ENCODE measurements at regions not wholly inside any gene's neighbourhood (a gene's known extent, or its start where the extent isn't known, plus 50 kb on each side); places are given as distances from the start of the nearest gene placed in this dataset.

- TF ChIP-seq SIN3A (IDR thresholded peaks at IDR 0.05; ENCODE audit: borderline replicate concordance, insufficient read depth, low read length) = no peak
- TF ChIP-seq POLR2AphosphoS5 (IDR thresholded peaks at IDR 0.05; ENCODE audit: low read depth, low read length) = no peak
- no peak for TF ChIP-seq TAF1 (IDR thresholded peaks at IDR 0.05; ENCODE audit: borderline replicate concordance, insufficient read depth, low read length)
- no peak for TF ChIP-seq FOXP2 (optimal IDR thresholded peaks at IDR 0.05; ENCODE audit: borderline replicate concordance, extremely low read depth, extremely low read length, insufficient read depth)
Observed at GRCh38 chr5:101878190-101878589, 417.9 kb downstream of the SLCO4C1 start.

- TF ChIP-seq REST (IDR thresholded peaks at IDR 0.05; ENCODE audit: insufficient read depth in 1 of 2, low read depth in 2 of 2, low read length in 2 of 2) = no peak
- no peak for TF ChIP-seq FOXP2 (optimal IDR thresholded peaks at IDR 0.05; ENCODE audit: borderline replicate concordance, extremely low read depth, extremely low read length, insufficient read depth)
- TF ChIP-seq SIN3A (IDR thresholded peaks at IDR 0.05; ENCODE audit: borderline replicate concordance, insufficient read depth, low read length) = no peak
- TF ChIP-seq POLR2AphosphoS5 (IDR thresholded peaks at IDR 0.05; ENCODE audit: low read depth, low read length) = no peak
- no peak for TF ChIP-seq TAF1 (IDR thresholded peaks at IDR 0.05; ENCODE audit: borderline replicate concordance, insufficient read depth, low read length)
Observed at GRCh38 chr5:101877451-101877850, 418.6 kb downstream of the SLCO4C1 start.

- TF ChIP-seq TAF1 (IDR thresholded peaks at IDR 0.05; ENCODE audit: borderline replicate concordance, insufficient read depth, low read length) (no peak), POLR2AphosphoS5 (IDR thresholded peaks at IDR 0.05; ENCODE audit: low read depth, low read length) (no peak), REST (IDR thresholded peaks at IDR 0.05; ENCODE audit: insufficient read depth in 1 of 2, low read depth in 2 of 2, low read length in 2 of 2) (no peak), SIN3A (IDR thresholded peaks at IDR 0.05; ENCODE audit: borderline replicate concordance, insufficient read depth, low read length) (no peak), FOXP2 (optimal IDR thresholded peaks at IDR 0.05; ENCODE audit: borderline replicate concordance, extremely low read depth, extremely low read length, insufficient read depth) (no peak)
Observed at GRCh38 chr5:101866473-101866872, 429.6 kb downstream of the SLCO4C1 start.

GRCh38 chr5:101860563-101860962 lies 435.5 kb downstream of the SLCO4C1 start:
- TF ChIP-seq FOXP2 (optimal IDR thresholded peaks at IDR 0.05; ENCODE audit: borderline replicate concordance, extremely low read depth, extremely low read length, insufficient read depth) (no peak), SIN3A (IDR thresholded peaks at IDR 0.05; ENCODE audit: borderline replicate concordance, insufficient read depth, low read length) (no peak)

- TF ChIP-seq SIN3A (IDR thresholded peaks at IDR 0.05; ENCODE audit: borderline replicate concordance, insufficient read depth, low read length) = no peak
- no peak for TF ChIP-seq FOXP2 (optimal IDR thresholded peaks at IDR 0.05; ENCODE audit: borderline replicate concordance, extremely low read depth, extremely low read length, insufficient read depth)
- no peak for TF ChIP-seq TAF1 (IDR thresholded peaks at IDR 0.05; ENCODE audit: borderline replicate concordance, insufficient read depth, low read length)
- no peak for TF ChIP-seq POLR2AphosphoS5 (IDR thresholded peaks at IDR 0.05; ENCODE audit: low read depth, low read length)
Observed at GRCh38 chr5:101860145-101860544, 435.9 kb downstream of the SLCO4C1 start.

GRCh38 chr5:101846496-101846895 lies 449.6 kb downstream of the SLCO4C1 start:
- TF ChIP-seq SIN3A (IDR thresholded peaks at IDR 0.05; ENCODE audit: borderline replicate concordance, insufficient read depth, low read length) (no peak), TAF1 (IDR thresholded peaks at IDR 0.05; ENCODE audit: borderline replicate concordance, insufficient read depth, low read length) (no peak), REST (IDR thresholded peaks at IDR 0.05; ENCODE audit: insufficient read depth in 1 of 2, low read depth in 2 of 2, low read length in 2 of 2) (no peak), POLR2AphosphoS5 (IDR thresholded peaks at IDR 0.05; ENCODE audit: low read depth, low read length) (no peak), FOXP2 (optimal IDR thresholded peaks at IDR 0.05; ENCODE audit: borderline replicate concordance, extremely low read depth, extremely low read length, insufficient read depth) (no peak)
